GM19043 (cell line): ENCODE measurements at regions not wholly inside any gene's neighbourhood (a gene's known extent, or its start where the extent isn't known, plus 50 kb on each side); places are given as distances from the start of the nearest gene placed in this dataset.

Experiments
- ATAC-seq: cut with Tn5 transposase; IDR thresholded peaks from one replicate; pipeline ENCODE4 v1.9.1; 2021; ENCODE audit warnings: low read depth; ENCODE audit not compliant: unreplicated experiment

DNA sequence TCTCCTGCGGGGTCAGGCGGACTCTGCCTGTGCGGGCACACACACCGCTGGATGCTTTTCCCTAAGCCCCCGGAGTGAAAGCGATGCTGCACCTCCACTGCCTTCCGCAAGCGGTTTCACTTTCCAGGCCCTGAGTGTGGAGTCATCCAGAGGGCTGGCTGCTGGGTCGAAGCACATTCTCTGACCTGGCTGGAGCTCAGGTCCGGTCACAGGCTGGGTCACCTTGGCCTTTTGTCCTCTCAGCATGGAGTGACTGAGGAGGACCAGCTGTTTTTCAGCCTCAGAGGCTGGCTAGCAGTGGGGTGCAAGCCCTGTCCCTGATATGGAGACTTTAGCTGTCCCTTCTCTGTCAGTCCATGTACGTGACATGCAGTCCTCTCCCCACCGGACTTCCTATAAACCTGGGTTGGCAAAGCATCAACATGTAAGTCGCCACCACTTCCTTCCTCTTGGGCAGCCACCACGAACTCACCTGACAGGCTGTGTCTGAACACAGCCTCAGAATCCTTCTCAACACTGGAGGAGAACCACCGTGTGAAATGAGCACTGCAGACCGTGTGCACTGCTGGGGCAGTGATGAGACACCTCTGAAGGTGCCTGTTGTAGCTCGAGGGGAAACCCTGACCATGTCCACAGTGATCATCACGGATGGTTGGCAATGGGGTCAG is 51.3 kb downstream of the GADD45G start:
- no peak for ATAC-seq

- no peak for ATAC-seq
Measured at GRCh38 chr9:89657295-89657694, 52.5 kb downstream of the GADD45G start.

GRCh38 chr9:89657765-89658164 is 53.0 kb downstream of the GADD45G start:
- ATAC-seq: no peak

- no peak for ATAC-seq
Measured at GRCh38 chr9:89658401-89658800, 53.6 kb downstream of the GADD45G start.

DNA sequence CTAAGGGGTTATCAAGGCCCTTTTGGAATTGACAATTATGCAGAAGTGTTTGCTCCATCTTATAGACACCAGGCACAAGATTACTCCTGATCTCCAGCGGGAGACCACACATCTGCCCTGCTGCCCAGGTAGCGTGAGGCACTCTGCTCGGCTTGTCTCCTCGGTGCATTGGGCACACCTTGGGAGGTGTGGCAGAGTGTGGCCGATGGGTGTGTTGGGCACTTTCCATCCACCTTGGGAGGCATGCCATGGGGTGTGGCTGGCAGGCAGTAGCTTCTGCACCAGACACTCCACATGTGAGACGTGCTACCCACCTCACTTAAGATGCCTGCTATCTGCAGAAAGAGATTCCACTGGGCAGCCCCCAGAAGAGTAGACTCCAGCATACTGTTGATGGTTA is 54.1 kb downstream of the GADD45G start:
- ATAC-seq: no peak

DNA sequence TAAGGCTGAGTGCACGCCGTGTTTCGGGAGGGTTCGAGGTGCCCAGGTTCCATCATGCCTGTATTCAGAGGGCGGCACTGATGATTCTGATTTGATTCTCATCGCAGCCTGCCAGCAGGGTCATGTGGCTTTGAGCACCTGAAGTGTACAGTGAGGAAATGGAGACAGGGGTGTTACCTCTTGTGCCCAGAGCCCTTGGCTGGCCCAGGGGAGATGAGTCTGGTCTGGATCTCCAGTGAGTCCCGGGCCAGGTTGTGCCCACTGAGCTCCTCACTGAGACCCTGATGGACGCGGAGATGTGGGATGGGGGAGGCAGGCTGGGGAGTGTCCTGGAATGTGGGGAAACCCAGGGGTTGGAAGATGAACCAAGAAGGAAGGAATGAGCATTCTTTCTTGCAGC is 54.7 kb downstream of the GADD45G start:
- ATAC-seq: no peak

GRCh38 chr9:89659891-89660685 is 55.3 kb downstream of the GADD45G start:
- ATAC-seq: no peak

- ATAC-seq: no peak
Measured at GRCh38 chr9:89661391-89661949, 56.7 kb downstream of the GADD45G start.

- ATAC-seq: no peak
Measured at GRCh38 chr9:89661956-89662717, 57.3 kb downstream of the GADD45G start.

- no peak for ATAC-seq
Measured at GRCh38 chr9:89662718-89663613, 58.2 kb downstream of the GADD45G start.

GRCh38 chr9:89663614-89663970 is 58.8 kb downstream of the GADD45G start:
- ATAC-seq: no peak

- no peak for ATAC-seq
Measured at GRCh38 chr9:89664010-89664409, 59.2 kb downstream of the GADD45G start.

- ATAC-seq: no peak
Measured at GRCh38 chr9:89664896-89665329, 60.1 kb downstream of the GADD45G start.

GRCh38 chr9:89666364-89666763 is 61.6 kb downstream of the GADD45G start:
- no peak for ATAC-seq

- no peak for ATAC-seq
Measured at GRCh38 chr9:89666950-89667349, 62.1 kb downstream of the GADD45G start.

DNA sequence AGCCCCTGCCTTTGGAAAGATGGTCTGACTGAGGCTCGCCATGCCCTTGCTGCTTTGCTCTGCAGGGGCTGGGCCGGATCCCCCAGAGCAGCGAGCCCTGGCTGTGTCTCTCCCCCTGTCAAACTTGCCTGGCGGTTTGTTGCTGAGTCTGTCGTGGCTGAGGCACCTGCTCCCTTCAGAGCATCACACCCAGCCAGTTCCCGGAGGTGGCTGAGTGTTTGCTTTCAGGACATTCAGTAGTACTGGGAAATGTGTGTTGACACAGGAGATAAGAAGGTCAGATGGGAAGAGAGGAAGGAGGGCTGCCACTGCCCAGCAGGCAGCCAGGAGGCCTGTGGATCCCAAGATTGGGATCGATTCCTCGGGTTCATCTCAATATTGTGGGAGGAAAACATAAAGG is 62.9 kb downstream of the GADD45G start:
- ATAC-seq: no peak

GRCh38 chr9:89668216-89668865 is 63.5 kb downstream of the GADD45G start:
- ATAC-seq: no peak

GRCh38 chr9:89668866-89669246 is 64.0 kb downstream of the GADD45G start:
- no peak for ATAC-seq

DNA sequence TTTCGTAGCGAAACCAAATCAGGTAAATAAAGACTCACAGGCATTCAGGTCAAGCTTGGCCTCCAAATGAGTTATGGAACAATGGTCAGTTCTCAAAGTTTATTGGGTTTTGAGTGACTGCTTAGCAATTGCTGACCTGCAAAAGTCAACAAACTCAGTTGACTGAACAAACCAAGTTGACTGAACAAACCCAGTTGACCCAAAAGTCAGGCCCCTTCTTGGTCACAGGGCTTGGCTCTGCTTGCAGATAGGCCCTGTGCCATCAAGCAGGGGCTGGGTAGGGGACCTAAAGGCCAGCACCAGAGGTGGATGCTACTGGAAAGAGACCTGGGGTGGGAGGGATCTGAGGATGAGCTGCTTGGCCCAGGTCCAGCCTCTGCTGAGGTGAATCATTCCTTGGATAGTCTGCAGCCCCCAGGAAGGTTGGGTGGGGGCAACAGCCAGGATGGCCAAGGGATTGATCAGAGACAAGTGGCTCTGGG is 64.6 kb downstream of the GADD45G start:
- ATAC-seq: no peak

GRCh38 chr9:89670114-89670513 is 65.3 kb downstream of the GADD45G start:
- no peak for ATAC-seq
